ENCODE measurements at regions not wholly inside any gene's neighbourhood (a gene's known extent, or its start where the extent isn't known, plus 50 kb on each side); places are given as distances from the start of the nearest gene placed in this dataset.

GRCh38 chr6:153677522-153677921 is 361.5 kb upstream of the OPRM1 start:
- FAIRE-seq = no peak
- H2BK20ac ChIP-seq (ENCODE audit: low read length) = no peak overlapping the region
- H3K56ac ChIP-seq (replicated peaks; ENCODE audit: insufficient read length, low read depth, low read length) = no peak overlapping the region
- no peak overlapping the region for H3K4ac ChIP-seq (replicated peaks; ENCODE audit: insufficient read length, low read depth, low read length)
- H3K79me1 ChIP-seq (ENCODE audit: low read depth, low read length) = no peaks in the 10 kb centered on the region
- H3K27me3 ChIP-seq (replicated peaks in 1 of 4; ENCODE audit: control insufficient read depth in 3 of 4, extremely low read depth in 1 of 4, insufficient read depth in 3 of 4, low read length in 3 of 4) = no peaks in the 10 kb centered on the region
- no peak overlapping the region for H3K23ac ChIP-seq (ENCODE audit: insufficient read length)
- H3K4me2 ChIP-seq (ENCODE audit: insufficient read depth in 1 of 2, low read depth in 2 of 2, low read length in 2 of 2) = no peak overlapping the region
- no peak overlapping the region for H4K91ac ChIP-seq (replicated peaks; ENCODE audit: insufficient read length, low read length)
- WGBS, 2 experiments (ENCODE audit: extremely low coverage in 1 of 2, insufficient coverage in 1 of 2, insufficient read length in 1 of 2, insufficient replicate concordance in 2 of 2, low coverage in 1 of 2, low lambda C conversion rate in 2 of 2, missing lambda C conversion rate in 1 of 2) = 87% methylated on average over 2 of the region's 2 CpGs; no CpG with 5 or more reads in 1 of the 2 experiments
- H4K20me1 ChIP-seq (replicated peaks in 1 of 2; ENCODE audit: control insufficient read depth in 1 of 2, insufficient read depth in 2 of 2, low read length in 2 of 2) = no peaks in the 10 kb centered on the region
- TF ChIP-seq KDM5A (IDR thresholded peaks at IDR 0.05; ENCODE audit: low read length) (no peak), KDM1A (IDR thresholded peaks at IDR 0.05; ENCODE audit: borderline replicate concordance, low read length) (no peak), NRF1 (IDR thresholded peaks at IDR 0.05; ENCODE audit: low read depth, low read length) (no peak), MAX (IDR thresholded peaks at IDR 0.05) (no peak), BACH1 (IDR thresholded peaks at IDR 0.05; ENCODE audit: low read length) (no peak), ATF2 (IDR thresholded peaks at IDR 0.05; ENCODE audit: low read length) (no peak), SP1 (IDR thresholded peaks at IDR 0.05; ENCODE audit: low read depth, low read length) (no peak), CHD1 (IDR thresholded peaks at IDR 0.05; ENCODE audit: low read depth, low read length) (no peak), EGR1 (IDR thresholded peaks at IDR 0.05; ENCODE audit: borderline replicate concordance, low read depth, low read length) (no peak), JUND (IDR thresholded peaks at IDR 0.05; ENCODE audit: low read length) (no peak), SRF (IDR thresholded peaks at IDR 0.05; ENCODE audit: low read depth, low read length) (no peak), GABPA (IDR thresholded peaks at IDR 0.05; ENCODE audit: borderline replicate concordance, insufficient read depth, low read length) (no peak), GTF2F1 (IDR thresholded peaks at IDR 0.05; ENCODE audit: borderline replicate concordance, low read depth, low read length) (no peak)
- no peak overlapping the region for H3K9ac ChIP-seq (replicated peaks in 1 of 4; ENCODE audit: extremely low read depth in 1 of 4, low read depth in 3 of 4, low read length in 3 of 4)
- H4K8ac ChIP-seq (ENCODE audit: extremely low read depth, insufficient read depth, low read length) = no peak overlapping the region
- no peak overlapping the region for H2AFZ ChIP-seq (ENCODE audit: low read length)
- H2AK5ac ChIP-seq (ENCODE audit: low read depth, low read length) = no peak overlapping the region
- no peak overlapping the region for H3K18ac ChIP-seq (ENCODE audit: extremely low read depth, low read length)
- H3K9me3 ChIP-seq (ENCODE audit: insufficient read depth in 2 of 2, low read depth in 1 of 2, low read length in 1 of 2) = no peaks in the 10 kb centered on the region
- H4K5ac ChIP-seq (ENCODE audit: insufficient read length, low read depth, low read length) = no peak overlapping the region
- H2BK5ac ChIP-seq (ENCODE audit: low read depth, low read length) = no peak overlapping the region
- H3K23me2 ChIP-seq (ENCODE audit: low read depth, low read length) = no peaks in the 10 kb centered on the region
- no peak overlapping the region for H2BK120ac ChIP-seq (replicated peaks; ENCODE audit: low read depth, low read length)
- no peak for DNase-seq (ENCODE audit: low read depth in 1 of 2, low spot score in 2 of 2)
- no peak overlapping the region for H2BK15ac ChIP-seq (ENCODE audit: low read length)
- H3K79me2 ChIP-seq (ENCODE audit: control insufficient read depth in 1 of 2, insufficient read depth in 2 of 2, low read length in 2 of 2) = no peaks in the 10 kb centered on the region
- no peaks in the 10 kb centered on the region for H3K36me3 ChIP-seq (ENCODE audit: control insufficient read depth in 2 of 4, insufficient read depth in 4 of 4, low read length in 3 of 4)
- no peak overlapping the region for H3K4me3 ChIP-seq (ENCODE audit: extremely low read depth in 1 of 4, insufficient read depth in 2 of 4, low read depth in 3 of 4, low read length in 4 of 4)
- H3K4me1 ChIP-seq (replicated peaks in 1 of 4; ENCODE audit: control insufficient read depth in 3 of 4, insufficient read depth in 4 of 4, low read length in 3 of 4) = no peaks in the 10 kb centered on the region
- ChIA-PET POLR2A (ENCODE audit: partially characterized antibody) (no interaction called here), CTCF (ENCODE audit: partially characterized antibody) (interaction anchor here (0.6 to 0.7 kb wide), 2 partner anchors 65 to 114 kb away, joined by 3 read pairs; no protein-coding TSS in a partner anchor)
- no peak overlapping the region for H3K14ac ChIP-seq (ENCODE audit: insufficient read length)
- H3K27ac ChIP-seq (ENCODE audit: low read depth, low read length) = no peak overlapping the region
- H2BK12ac ChIP-seq (ENCODE audit: low read depth, low read length) = no peak overlapping the region
